Mesodermal cell (in vitro differentiated cells): ENCODE measurements at regions not wholly inside any gene's neighbourhood (a gene's known extent, or its start where the extent isn't known, plus 50 kb on each side); places are given as distances from the start of the nearest gene placed in this dataset.

ENCODE experiments used
- H3K27ac ChIP-seq: 2 replicates; pipeline ENCODE4 v1.7.0; 2013; ENCODE audit warnings: mild to moderate bottlenecking, low read depth, low read length, moderate library complexity; ENCODE audit not compliant: severe bottlenecking
- H3K36me3 ChIP-seq: 2 replicates; pipeline ENCODE4 v1.7.1; 2013; ENCODE audit warnings: mild to moderate bottlenecking, low read length, moderate library complexity; ENCODE audit not compliant: control insufficient read depth, insufficient read depth
- H3K4me1 ChIP-seq: one replicate; pipeline ENCODE4 v1.7.1; 2013; ENCODE audit warnings: mild to moderate bottlenecking, low read length; ENCODE audit not compliant: insufficient read depth, control insufficient read depth, poor library complexity, severe bottlenecking
- H3K4me3 ChIP-seq: 2 replicates; pipeline ENCODE4 v1.7.0; 2013; ENCODE audit warnings: low read length, control low read depth, mild to moderate bottlenecking; ENCODE audit not compliant: insufficient read depth, poor library complexity, severe bottlenecking; ENCODE audit errors: extremely low read depth
- H3K9me3 ChIP-seq: 2 replicates; pipeline ENCODE4 v1.7.1; 2013; ENCODE audit warnings: mild to moderate bottlenecking, low read length, moderate library complexity; ENCODE audit not compliant: control insufficient read depth
- WGBS, 2 experiments: methylation state at CpG; one replicate each; pipeline ENCODE4 v1.1.5; 2013; ENCODE audit warnings: missing lambda C conversion rate in 2 of 2; ENCODE audit not compliant: insufficient coverage in 2 of 2; 5-methylcytosine and 5-hydroxymethylcytosine counted together

GRCh38 chr6:166031275-166031674, 136.4 kb downstream of the TBXT start:
- Histone ChIP-seq H3K36me3 (no peaks in the 10 kb centered on the region), H3K4me1 (no peaks in the 10 kb centered on the region), H3K9me3 (no peaks in the 10 kb centered on the region), H3K4me3 (no peak overlapping the region), H3K27ac (no peak overlapping the region)
- WGBS, 2 experiments, result no CpG with 5 or more reads among the region's 1 CpG

GRCh38 chr6:166029506-166029905, 138.1 kb downstream of the TBXT start:
- H3K4me3 ChIP-seq, result no peak overlapping the region
- no peaks in the 10 kb centered on the region for H3K36me3 ChIP-seq
- no peaks in the 10 kb centered on the region for H3K9me3 ChIP-seq
- H3K27ac ChIP-seq, result no peak overlapping the region
- WGBS, 2 experiments, result 20 to 92% methylated on average over 1 to 2 of the region's 3 CpGs
- H3K4me1 ChIP-seq, result no peaks in the 10 kb centered on the region

- no peaks in the 10 kb centered on the region for H3K9me3 ChIP-seq
- WGBS, 2 experiments, result 80 to 100% methylated on average over 1 of the region's 3 CpGs
- H3K4me1 ChIP-seq, result no peaks in the 10 kb centered on the region
- no peak overlapping the region for H3K4me3 ChIP-seq
- H3K27ac ChIP-seq, result no peak overlapping the region
- H3K36me3 ChIP-seq, result no peaks in the 10 kb centered on the region
Measured at GRCh38 chr6:166027761-166028160, 139.9 kb downstream of the TBXT start.

GRCh38 chr6:166026586-166027126, 141.0 kb downstream of the TBXT start:
- no peaks in the 10 kb centered on the region for H3K9me3 ChIP-seq
- H3K4me1 ChIP-seq, result no peaks in the 10 kb centered on the region
- 82 to 93% methylated on average over 7 of the region's 8 CpGs for WGBS, 2 experiments
- H3K4me3 ChIP-seq, result no peak overlapping the region
- no peak overlapping the region for H3K27ac ChIP-seq
- H3K36me3 ChIP-seq, result no peaks in the 10 kb centered on the region

GRCh38 chr6:166025149-166025898, 142.3 kb downstream of the TBXT start:
- Histone ChIP-seq H3K4me3 (no peak overlapping the region), H3K27ac (no peak overlapping the region), H3K9me3 (no peaks in the 10 kb centered on the region), H3K36me3 (no peaks in the 10 kb centered on the region), H3K4me1 (no peaks in the 10 kb centered on the region)
- 88 to 100% methylated on average over 3 to 6 of the region's 8 CpGs for WGBS, 2 experiments

- Histone ChIP-seq H3K4me1 (no peaks in the 10 kb centered on the region), H3K36me3 (no peaks in the 10 kb centered on the region), H3K4me3 (no peak overlapping the region), H3K27ac (no peak overlapping the region), H3K9me3 (no peaks in the 10 kb centered on the region)
- 94% methylated on average over 5 to 6 of the region's 8 CpGs for WGBS, 2 experiments
Measured at GRCh38 chr6:166024252-166024651, 143.4 kb downstream of the TBXT start.

GRCh38 chr6:166023273-166023989, 144.2 kb downstream of the TBXT start:
- Histone ChIP-seq H3K9me3 (no peaks in the 10 kb centered on the region), H3K27ac (no peak overlapping the region), H3K36me3 (no peaks in the 10 kb centered on the region), H3K4me3 (no peak overlapping the region), H3K4me1 (no peaks in the 10 kb centered on the region)
- WGBS, 2 experiments, result 88 to 92% methylated on average over 4 of the region's 5 CpGs

GRCh38 chr6:166021429-166021828, 146.2 kb downstream of the TBXT start:
- Histone ChIP-seq H3K27ac (no peak overlapping the region), H3K9me3 (no peaks in the 10 kb centered on the region), H3K4me3 (no peak overlapping the region), H3K36me3 (no peaks in the 10 kb centered on the region), H3K4me1 (no peaks in the 10 kb centered on the region)
- 83% methylated on average over 1 of the region's 3 CpGs; no CpG with 5 or more reads in 1 of the 2 experiments for WGBS, 2 experiments

- H3K4me1 ChIP-seq, result no peaks in the 10 kb centered on the region
- WGBS, 2 experiments, result 85 to 88% methylated on average over 4 to 5 of the region's 6 CpGs
- no peak overlapping the region for H3K4me3 ChIP-seq
- no peak overlapping the region for H3K27ac ChIP-seq
- no peaks in the 10 kb centered on the region for H3K36me3 ChIP-seq
- H3K9me3 ChIP-seq, result no peaks in the 10 kb centered on the region
Measured at GRCh38 chr6:166019214-166019613, 148.4 kb downstream of the TBXT start.

GRCh38 chr6:166017032-166017635, 150.5 kb downstream of the TBXT start:
- H3K9me3 ChIP-seq, result no peaks in the 10 kb centered on the region
- H3K4me3 ChIP-seq, result no peak overlapping the region
- H3K4me1 ChIP-seq, result no peaks in the 10 kb centered on the region
- no peak overlapping the region for H3K27ac ChIP-seq
- no peaks in the 10 kb centered on the region for H3K36me3 ChIP-seq
- WGBS, 2 experiments, result no CpG with 5 or more reads among the region's 1 CpG
